K562 (cell line): ENCODE measurements at regions not wholly inside any gene's neighbourhood (a gene's known extent, or its start where the extent isn't known, plus 50 kb on each side); places are given as distances from the start of the nearest gene placed in this dataset.

Experiments used
- ATAC-seq: fragments of 200-7000 bp; cut with Tn5 transposase; 3 replicates; pipeline ENCODE4 v1.9.1; 2020; ENCODE audit warnings: moderate library complexity
- BruUV-seq: library from RNA; stranded (reverse); fragments of 400-500 nt; replicated peaks from 2 replicates; lab custom pipeline; 2021; lab: Mats Ljungman, UMichigan
- CTCF ChIA-PET: fragments of 300-600 bp; formaldehyde crosslinking; extraction: SDS; loops from one replicate; lab custom pipeline; 2021; ENCODE audit warnings: low intra/inter-chr PET ratio; lab: Yijun Ruan, JAX
- POLR2A ChIA-PET: fragments of 300-600, 350-650 bp; sonication (Branson Sonifier 250); formaldehyde crosslinking; extraction: SDS; loops from one replicate; lab custom pipeline; 2021; ENCODE audit warnings: antibody characterized with exemption, inconsistent platforms; lab: Yijun Ruan, JAX
- DNase-seq, 4 experiments: peaks; one replicate each; pipeline versions ENCODE4 v3.0.0 to v3.0.0-alpha.2; 2011 to 2018; ENCODE audit warnings: low spot score in 3 of 4, mixed read lengths in 3 of 4; ENCODE audit errors: extremely low read depth in 1 of 4
- FAIRE-seq: peaks from 2 replicates; lab custom pipeline; 2011; peaks lifted over from hg19 to GRCh38; lab: Jason Lieb, UNC
- H2AFZ ChIP-seq: 2 replicates; pipeline ENCODE4 v1.6.0; 2011; ENCODE audit warnings: low read depth, low read length, control low read depth, inconsistent platforms
- H3K27ac ChIP-seq: fragments of 200-600 bp; 3 replicates; pipeline ENCODE4 v1.8.0; 2011; ENCODE audit warnings: low read depth, mild to moderate bottlenecking, control low read depth, inconsistent platforms, low read length, moderate library complexity, mixed read lengths; ENCODE audit errors: extremely low read depth
- H3K27me3 ChIP-seq, 2 experiments: fragments of 300-600 bp in 1 of 2; 2 replicates in 1 of 2; 3 replicates in 1 of 2; pipeline versions ENCODE4 v1.6.0 to v1.8.0; 2011; ENCODE audit warnings: inconsistent platforms in 2 of 2, low read length in 2 of 2, mild to moderate bottlenecking in 1 of 2, mixed read lengths in 1 of 2, moderate library complexity in 1 of 2; ENCODE audit not compliant: control insufficient read depth in 2 of 2, insufficient read depth in 2 of 2
- H3K36me3 ChIP-seq: fragments of 300-600 bp; 3 replicates; pipeline ENCODE4 v1.8.0; 2011; ENCODE audit warnings: mild to moderate bottlenecking, low read length, inconsistent platforms; ENCODE audit not compliant: control insufficient read depth, insufficient read depth
- H3K4me1 ChIP-seq, 2 experiments: fragments of 200-600 bp in 1 of 2; replicated peaks in 1 of 2; 2 replicates in 1 of 2; 3 replicates in 1 of 2; pipeline versions ENCODE4 v1.5.1 to v1.8.0; 2011; ENCODE audit warnings: inconsistent platforms in 2 of 2, low read length in 2 of 2, mild to moderate bottlenecking in 1 of 2, mixed read lengths in 1 of 2, moderate library complexity in 1 of 2; ENCODE audit not compliant: control insufficient read depth in 2 of 2, insufficient read depth in 2 of 2
- H3K4me2 ChIP-seq: 2 replicates; pipeline ENCODE4 v1.6.1; 2011; ENCODE audit warnings: low read length, control low read depth, inconsistent platforms, mixed read lengths; ENCODE audit not compliant: insufficient read depth
- H3K4me3 ChIP-seq: fragments of 200-600 bp; sonication (generic), shearing (Covaris generic); 2 replicates; pipeline ENCODE4 v1.5.1; 2016; ENCODE audit warnings: control low read depth, inconsistent platforms
- H3K79me2 ChIP-seq: fragments of 200-600 bp; 3 replicates; pipeline ENCODE4 v1.8.0; 2011; ENCODE audit warnings: low read length, inconsistent platforms; ENCODE audit not compliant: control insufficient read depth, insufficient read depth
- H3K9ac ChIP-seq, 2 experiments: 2 replicates each; pipeline versions ENCODE4 v1.6.0 to v1.6.1; 2011; ENCODE audit warnings: low read depth in 2 of 2, low read length in 2 of 2, control low read depth in 1 of 2, inconsistent platforms in 1 of 2, mild to moderate bottlenecking in 1 of 2, mixed read lengths in 1 of 2; ENCODE audit not compliant: insufficient read depth in 1 of 2
- H3K9me1 ChIP-seq: one replicate; pipeline ENCODE4 v1.6.0; 2011; ENCODE audit warnings: inconsistent platforms, mild to moderate bottlenecking, low read length, moderate library complexity; ENCODE audit not compliant: control insufficient read depth, insufficient read depth
- H3K9me3 ChIP-seq: replicated peaks from 2 replicates; pipeline ENCODE4 v1.5.1; 2011; ENCODE audit warnings: low read depth, low read length, inconsistent platforms; ENCODE audit not compliant: control insufficient read depth, insufficient read depth
- H4K20me1 ChIP-seq: replicated peaks from 2 replicates; pipeline ENCODE4 v1.6.1; 2011; ENCODE audit warnings: low read length, inconsistent platforms, mixed read lengths; ENCODE audit not compliant: control insufficient read depth, insufficient read depth
- CBX2 ChIP-seq: fragments of 200-600 bp; sonication (generic); IDR thresholded peaks from one replicate; pipeline ENCODE4 v1.6.1; 2012; ENCODE audit warnings: mild to moderate bottlenecking, low read length, inconsistent platforms; ENCODE audit not compliant: insufficient read depth, poor library complexity, severe bottlenecking
- DIDO1 ChIP-seq: fragments of 450-650 bp; IDR thresholded peaks from 2 replicates; pipeline ENCODE4 v1.6.1; 2016; ENCODE audit warnings: low read depth, missing biosample characterization, missing genetic modification characterization
- MECOM ChIP-seq: fragments of 250-450 bp; sonication (Bioruptor Pico); IDR thresholded peaks from 2 replicates; pipeline ENCODE4 v1.8.0; 2022; ENCODE audit warnings: inconsistent platforms
- ZBTB34 ChIP-seq: fragments of 250-450 bp; sonication (Bioruptor Pico); IDR thresholded peaks from 2 replicates; pipeline ENCODE4 v1.8.0; 2021; ENCODE audit warnings: mild to moderate bottlenecking, moderate library complexity
- ZNF280B ChIP-seq: fragments of 250-450 bp; sonication (Bioruptor Pico); IDR thresholded peaks from 2 replicates; pipeline ENCODE4 v1.5.1; 2021; ENCODE audit warnings: mild to moderate bottlenecking
- WGBS: fragments of 100-300 bp; shearing (Covaris generic); methylation state at CpG from one replicate; pipeline ENCODE4 v1.1.6; 2016; ENCODE audit warnings: low coverage, mixed read lengths; ENCODE audit not compliant: insufficient coverage; ENCODE audit errors: missing lambda C conversion rate; 5-methylcytosine and 5-hydroxymethylcytosine counted together
- in situ Hi-C: fragments of 300-500 bp; cut with MboI; formaldehyde crosslinking; loops from 4 replicates; pipeline ENCODE4 v1.15.0; 2018; ENCODE audit warnings: inconsistent platforms, mixed read lengths
- intact Hi-C: fragments of 100-400 bp; cut with micrococcal nuclease; formaldehyde crosslinking; loops from 2 replicates; pipeline ENCODE4 v1.14.2; 2022
- TF ChIP-seq, protein P1 (sequence below), 2 experiments: fragments of 450-650 bp in 1 of 2; IDR thresholded peaks; 2 replicates each; pipeline ENCODE4 v1.6.1; 2011 to 2017; ENCODE audit warnings: low read depth in 2 of 2, antibody characterized with exemption in 1 of 2, borderline replicate concordance in 1 of 2, low read length in 1 of 2, mild to moderate bottlenecking in 1 of 2, mixed read lengths in 1 of 2; ENCODE audit not compliant: control insufficient read depth in 1 of 2
- TF ChIP-seq, protein P2 (sequence below): fragments of 250-450 bp; sonication (Bioruptor Pico); IDR thresholded peaks from 2 replicates; pipeline ENCODE4 v1.8.0; 2021; ENCODE audit warnings: moderate library complexity, mild to moderate bottlenecking, inconsistent platforms

DNA sequence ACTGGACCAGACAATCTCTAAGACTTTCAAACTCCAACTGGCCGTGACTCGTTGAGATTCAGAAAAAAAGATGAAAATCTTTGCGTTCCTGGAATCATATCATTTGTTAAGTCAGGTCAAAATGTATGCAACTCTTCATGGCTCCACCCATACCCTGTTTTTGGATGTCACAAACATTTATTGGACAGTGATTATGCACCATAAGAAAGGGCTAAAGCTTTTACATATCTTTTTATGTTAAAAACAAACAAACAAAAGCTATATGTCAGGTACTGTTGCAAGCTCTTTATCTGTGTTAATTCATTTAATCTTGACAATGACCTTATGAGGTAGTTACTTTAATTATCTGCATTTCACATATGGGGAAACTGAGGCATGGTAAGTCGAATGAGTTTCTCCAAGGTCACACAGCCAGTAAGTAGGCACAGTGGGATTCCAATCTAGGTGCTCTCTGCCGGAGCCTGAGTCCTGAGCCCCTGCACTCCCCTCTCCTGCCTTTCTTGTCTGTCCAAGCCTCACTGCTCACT lies 145.7 kb upstream of the MYCN start (continued):
- TF ChIP-seq, protein P1, sequence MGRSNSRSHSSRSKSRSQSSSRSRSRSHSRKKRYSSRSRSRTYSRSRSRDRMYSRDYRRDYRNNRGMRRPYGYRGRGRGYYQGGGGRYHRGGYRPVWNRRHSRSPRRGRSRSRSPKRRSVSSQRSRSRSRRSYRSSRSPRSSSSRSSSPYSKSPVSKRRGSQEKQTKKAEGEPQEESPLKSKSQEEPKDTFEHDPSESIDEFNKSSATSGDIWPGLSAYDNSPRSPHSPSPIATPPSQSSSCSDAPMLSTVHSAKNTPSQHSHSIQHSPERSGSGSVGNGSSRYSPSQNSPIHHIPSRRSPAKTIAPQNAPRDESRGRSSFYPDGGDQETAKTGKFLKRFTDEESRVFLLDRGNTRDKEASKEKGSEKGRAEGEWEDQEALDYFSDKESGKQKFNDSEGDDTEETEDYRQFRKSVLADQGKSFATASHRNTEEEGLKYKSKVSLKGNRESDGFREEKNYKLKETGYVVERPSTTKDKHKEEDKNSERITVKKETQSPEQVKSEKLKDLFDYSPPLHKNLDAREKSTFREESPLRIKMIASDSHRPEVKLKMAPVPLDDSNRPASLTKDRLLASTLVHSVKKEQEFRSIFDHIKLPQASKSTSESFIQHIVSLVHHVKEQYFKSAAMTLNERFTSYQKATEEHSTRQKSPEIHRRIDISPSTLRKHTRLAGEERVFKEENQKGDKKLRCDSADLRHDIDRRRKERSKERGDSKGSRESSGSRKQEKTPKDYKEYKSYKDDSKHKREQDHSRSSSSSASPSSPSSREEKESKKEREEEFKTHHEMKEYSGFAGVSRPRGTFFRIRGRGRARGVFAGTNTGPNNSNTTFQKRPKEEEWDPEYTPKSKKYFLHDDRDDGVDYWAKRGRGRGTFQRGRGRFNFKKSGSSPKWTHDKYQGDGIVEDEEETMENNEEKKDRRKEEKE (IDR thresholded peaks at IDR 0.05; ENCODE audit: borderline replicate concordance in 1 of 2, control insufficient read depth in 1 of 2, low read depth in 2 of 2, low read length in 1 of 2) = no peak
- TF ChIP-seq ZBTB34 (CRISPR knock-in tag) = no peak
- TF ChIP-seq, all 486 proteins: peak for 0

- no peak for ATAC-seq
- no peaks in the 10 kb centered on the region for H3K9me1 ChIP-seq
- ChIA-PET CTCF (no interaction called here), POLR2A (interaction anchor here (0.9 to 1.3 kb wide), 2 partner anchors 11 to 26 kb away, joined by 3 to 5 read pairs; no protein-coding TSS in a partner anchor)
- H3K36me3 ChIP-seq = no peaks in the 10 kb centered on the region
- no peaks in the 10 kb centered on the region for H4K20me1 ChIP-seq
- no peak for FAIRE-seq
- no peak overlapping the region for H3K4me2 ChIP-seq
- DNase-seq = no peak
- BruUV-seq = no TSS peak
- no peaks in the 10 kb centered on the region for H3K9me3 ChIP-seq
- H3K4me3 ChIP-seq = no peak overlapping the region
- WGBS = 1% methylated on average over 9 of the region's 10 CpGs
- H2AFZ ChIP-seq = no peak overlapping the region
- intact Hi-C loops (no loop called here), in situ Hi-C loops (no loop called here)
- TF ChIP-seq CBX2 (no peak), MECOM (CRISPR knock-in tag) (no peak), ZNF280B (CRISPR knock-in tag) (no peak), DIDO1 (tag) (no peak)
- TF ChIP-seq, protein P2, sequence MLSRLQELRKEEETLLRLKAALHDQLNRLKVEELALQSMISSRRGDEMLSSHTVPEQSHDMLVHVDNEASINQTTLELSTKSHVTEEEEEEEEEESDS (CRISPR knock-in tag) = no peak
- no peak overlapping the region for H3K9ac ChIP-seq
- no peaks in the 10 kb centered on the region for H3K79me2 ChIP-seq
- H3K27ac ChIP-seq = no peak overlapping the region
- no peaks in the 10 kb centered on the region for H3K4me1 ChIP-seq
- H3K27me3 ChIP-seq = peaks cover 7 to 63% of the 10 kb centered on the region in 2 experiments; a peak in 4 of 5 replicates
Observed at GRCh38 chr2:15795426-15795825, 144.9 kb upstream of the MYCN start.
